HG02588 (cell line): ENCODE measurements at regions not wholly inside any gene's neighbourhood (a gene's known extent, or its start where the extent isn't known, plus 50 kb on each side); places are given as distances from the start of the nearest gene placed in this dataset.

ENCODE experiments used
- ATAC-seq: cut with Tn5 transposase; IDR thresholded peaks from one replicate; pipeline ENCODE4 v1.9.1; 2021; ENCODE audit warnings: mild to moderate bottlenecking, moderate library complexity; ENCODE audit not compliant: unreplicated experiment

DNA sequence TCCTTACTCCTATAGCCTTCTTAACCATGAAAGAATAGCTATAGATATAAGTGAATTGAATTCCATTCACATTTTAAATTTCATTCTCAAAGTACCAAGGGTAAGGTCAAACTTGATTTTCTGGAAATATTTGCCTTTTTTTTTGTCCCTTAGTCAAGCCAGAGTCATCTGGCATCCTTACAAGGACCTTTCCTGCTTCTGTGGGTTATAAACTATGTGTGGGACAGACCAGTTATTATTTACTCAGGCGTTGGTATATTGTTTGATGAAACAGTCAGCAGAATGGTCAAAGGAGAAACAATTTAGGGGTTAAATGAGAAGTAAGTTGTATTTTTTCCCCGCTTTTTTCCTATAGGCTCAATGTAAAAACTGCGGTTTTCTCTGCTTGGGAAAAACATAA, 1103.2 kb upstream of the ZEB2 start:
- no peak for ATAC-seq

DNA sequence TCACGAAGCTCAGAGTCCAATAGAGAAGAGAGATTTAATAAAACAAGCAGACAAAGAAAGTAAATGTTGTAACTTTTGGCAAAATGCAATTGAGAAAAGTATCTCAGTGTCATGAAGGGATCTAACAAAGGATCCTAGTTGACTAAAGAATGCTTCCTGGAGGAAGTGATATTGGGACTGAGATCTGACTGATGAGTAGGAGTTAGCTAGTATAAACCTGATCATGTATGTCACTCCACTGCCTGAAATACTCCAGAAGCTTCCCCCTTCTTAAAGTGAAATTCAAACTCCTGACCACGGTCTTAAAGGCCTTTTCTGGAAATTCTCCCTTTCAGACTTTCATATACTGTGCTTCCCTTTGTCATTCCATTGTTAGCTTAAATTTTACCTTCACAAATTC, 1102.4 kb upstream of the ZEB2 start:
- ATAC-seq: no peak

DNA sequence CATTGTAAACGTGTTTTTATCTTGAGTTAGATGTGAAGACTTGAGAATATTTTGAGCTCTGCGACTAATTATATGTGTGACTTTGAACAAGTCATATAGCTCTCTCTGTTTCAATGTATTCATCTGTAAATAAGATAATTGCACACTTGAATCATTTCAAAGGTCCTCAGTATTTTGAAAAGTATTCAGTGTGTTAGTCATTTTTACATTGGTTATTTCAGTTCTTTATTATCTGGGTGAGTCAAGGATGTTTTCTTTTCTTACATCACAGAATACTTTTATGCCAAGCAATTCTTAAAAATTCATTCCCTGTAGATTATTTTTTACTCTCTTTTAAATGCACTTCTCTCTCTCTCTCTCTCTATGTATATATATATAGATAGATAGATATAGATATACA, 1098.0 kb upstream of the ZEB2 start:
- no peak for ATAC-seq

DNA sequence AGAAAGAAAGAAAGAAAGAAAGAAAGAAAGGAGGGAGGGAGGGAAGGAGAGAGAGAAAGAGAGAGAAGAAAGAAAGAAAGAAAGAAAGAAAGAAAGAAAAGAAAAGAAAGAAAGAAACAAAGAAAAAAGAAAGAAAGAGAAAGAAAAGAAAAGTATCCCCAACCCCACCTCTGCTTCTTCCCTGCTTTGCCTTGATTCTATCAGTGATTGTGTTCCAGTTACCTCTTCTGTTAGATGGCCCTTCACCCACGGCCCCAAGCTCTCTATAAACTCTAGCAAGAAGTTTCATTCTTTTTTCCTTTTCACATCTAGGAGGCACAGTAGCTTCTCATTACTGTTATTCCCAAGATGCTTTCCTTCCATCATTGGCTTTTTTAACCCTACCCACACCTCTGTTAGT, 1097.5 kb upstream of the ZEB2 start:
- no peak for ATAC-seq

DNA sequence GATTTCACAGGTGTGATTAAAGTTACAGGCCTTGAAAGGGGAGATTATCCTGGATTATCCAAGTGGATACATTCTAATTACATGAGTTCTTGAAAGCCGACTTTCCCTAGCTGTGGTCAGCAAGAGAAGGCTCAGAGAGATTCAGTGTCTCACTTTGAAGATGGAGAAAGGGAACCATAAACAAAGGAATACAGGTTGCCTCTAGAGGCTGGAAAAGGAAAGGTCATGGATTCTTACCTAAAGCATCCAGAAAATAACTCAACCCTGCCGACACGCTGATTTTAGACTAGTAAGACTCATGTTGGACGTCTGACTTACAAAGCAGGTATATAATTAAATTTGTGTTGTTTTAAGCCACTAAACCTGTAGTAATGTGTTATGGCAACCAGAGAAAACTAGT, 1095.7 kb upstream of the ZEB2 start:
- no peak for ATAC-seq

DNA sequence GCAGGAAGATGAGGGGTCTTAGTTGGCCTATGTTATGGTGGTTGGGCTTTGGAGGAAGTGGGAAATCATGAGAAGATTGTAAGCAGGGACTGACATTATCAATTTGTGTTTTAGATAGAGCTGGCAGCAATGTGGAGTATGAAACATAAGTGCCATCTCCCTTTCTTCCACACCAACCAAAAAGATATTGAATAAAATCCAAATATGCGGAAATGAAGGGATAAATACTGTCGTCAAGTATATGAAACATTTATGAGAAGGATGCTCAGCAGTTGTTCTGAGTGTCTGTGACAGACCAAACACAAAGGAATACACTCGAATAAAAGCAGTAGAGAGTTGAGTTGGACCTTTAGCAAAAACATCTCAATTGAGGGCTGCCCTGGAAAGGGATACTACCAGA, 1090.0 kb upstream of the ZEB2 start:
- no peak for ATAC-seq

DNA sequence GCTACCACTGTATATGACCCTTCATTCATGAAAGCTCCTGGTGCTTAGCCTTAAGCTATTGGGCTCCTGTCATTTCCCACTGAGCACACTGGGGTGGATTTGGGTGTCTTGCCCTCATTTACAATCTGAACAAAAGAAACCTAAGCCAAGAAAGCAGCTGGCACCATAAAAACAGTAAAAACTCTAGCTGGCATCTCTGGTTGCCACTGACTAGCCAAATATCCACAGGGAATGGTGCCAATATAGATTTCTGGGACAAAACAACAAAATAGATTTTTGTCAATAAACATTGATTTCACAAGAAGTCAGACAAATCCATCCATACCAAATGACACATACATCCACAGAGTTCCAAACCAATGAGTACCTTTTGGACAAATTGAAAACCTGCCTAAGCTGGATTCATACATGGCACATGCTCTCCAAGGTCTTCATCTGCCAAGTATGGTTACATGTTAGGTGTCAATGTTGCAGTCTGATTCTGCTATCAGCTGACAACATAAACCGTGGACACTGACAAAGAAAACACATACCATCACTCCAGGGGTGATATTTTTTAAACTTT, 1081.5 kb upstream of the ZEB2 start:
- no peak for ATAC-seq

DNA sequence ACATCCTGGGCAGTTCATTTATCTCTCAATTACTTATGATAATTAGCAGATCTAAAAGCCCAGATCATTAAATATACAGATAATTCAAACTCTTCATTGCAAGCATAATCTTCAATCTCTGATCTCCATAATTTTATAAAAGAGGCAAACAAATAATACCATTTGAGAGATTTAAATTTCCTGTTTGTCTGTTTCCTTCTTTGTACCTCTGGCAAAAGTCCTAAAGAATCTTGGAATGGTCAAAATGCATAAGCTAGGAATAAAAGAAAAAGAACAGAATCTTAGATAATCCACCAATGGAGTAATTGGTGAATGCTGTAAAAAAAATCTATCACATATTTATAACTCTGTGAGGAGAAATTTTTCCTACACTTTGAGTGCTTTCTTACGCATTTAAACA, 1080.9 kb upstream of the ZEB2 start:
- no peak for ATAC-seq

DNA sequence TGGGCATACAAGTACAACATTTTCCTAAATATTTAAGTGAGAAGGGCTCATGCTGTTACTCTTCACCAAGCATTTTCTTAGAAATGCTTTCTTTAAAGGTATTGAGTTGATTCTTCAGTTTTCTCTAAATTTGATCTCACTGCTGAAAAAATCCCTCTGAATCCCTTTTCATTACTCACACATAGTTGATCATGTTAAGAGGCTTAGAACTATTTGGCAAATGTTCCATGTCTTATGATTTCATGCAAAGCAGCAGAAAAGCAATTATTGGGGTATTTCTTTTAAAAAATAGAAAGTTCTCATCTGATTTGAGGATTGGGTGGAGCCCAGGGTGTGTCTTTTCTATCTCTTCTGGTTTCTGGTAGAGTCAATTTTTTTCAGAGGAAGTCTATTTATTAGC, 1079.8 kb upstream of the ZEB2 start:
- ATAC-seq: no peak

DNA sequence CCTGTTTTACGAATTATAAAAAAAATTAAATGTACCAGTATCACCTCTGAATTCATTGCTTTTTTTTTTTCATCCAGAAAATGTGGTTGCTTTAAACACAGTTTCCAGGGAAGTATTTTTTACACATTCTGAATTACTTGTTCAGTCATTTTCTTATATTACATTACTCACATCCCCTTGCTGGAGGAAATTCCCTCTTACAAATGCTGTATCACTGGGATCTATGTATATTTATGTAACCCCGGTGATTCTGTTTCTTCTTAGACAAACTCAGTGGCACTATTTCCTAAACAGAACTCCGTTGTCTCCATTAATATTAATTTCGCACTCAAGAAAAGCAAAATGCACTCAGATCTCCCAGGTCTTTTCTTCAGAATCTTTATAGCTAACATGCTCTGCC, 1078.5 kb upstream of the ZEB2 start:
- no peak for ATAC-seq

DNA sequence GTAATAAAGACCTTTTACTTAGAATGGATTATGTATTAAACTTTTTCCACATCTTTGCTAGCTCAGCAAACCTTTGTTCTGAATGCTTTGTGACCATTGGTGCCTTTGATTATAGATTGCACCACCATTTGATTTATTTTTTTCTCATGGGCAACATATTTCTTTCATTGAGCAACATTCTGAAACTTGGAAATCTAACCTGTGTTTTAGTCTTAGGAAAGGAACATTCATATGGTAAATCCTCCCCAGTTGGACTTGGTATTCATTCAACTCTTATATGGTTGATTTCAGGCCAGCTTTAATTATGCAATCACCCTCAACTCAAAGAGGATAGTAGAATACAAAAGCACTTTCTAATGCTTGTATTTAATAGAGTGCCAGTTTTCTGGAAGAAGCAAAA, 1077.9 kb upstream of the ZEB2 start:
- ATAC-seq: no peak

DNA sequence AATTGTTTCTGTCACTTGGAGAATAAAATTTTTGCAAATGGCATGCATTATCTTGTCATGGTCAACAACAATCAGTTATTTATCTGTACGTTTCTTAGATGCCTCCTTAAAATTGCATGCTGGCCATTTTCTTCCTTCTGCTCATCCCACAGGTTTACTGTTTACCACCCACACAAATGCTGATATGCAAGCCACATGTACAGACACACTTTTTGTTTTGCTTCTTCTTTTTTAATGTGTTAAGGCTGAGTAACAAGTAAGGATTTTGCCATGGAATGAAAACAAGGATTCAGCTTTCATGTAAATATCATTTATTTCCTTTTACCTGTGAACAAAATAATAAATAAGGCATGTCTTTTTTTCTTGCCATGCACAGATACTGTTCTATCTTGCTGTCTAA, 1077.1 kb upstream of the ZEB2 start:
- ATAC-seq: no peak

DNA sequence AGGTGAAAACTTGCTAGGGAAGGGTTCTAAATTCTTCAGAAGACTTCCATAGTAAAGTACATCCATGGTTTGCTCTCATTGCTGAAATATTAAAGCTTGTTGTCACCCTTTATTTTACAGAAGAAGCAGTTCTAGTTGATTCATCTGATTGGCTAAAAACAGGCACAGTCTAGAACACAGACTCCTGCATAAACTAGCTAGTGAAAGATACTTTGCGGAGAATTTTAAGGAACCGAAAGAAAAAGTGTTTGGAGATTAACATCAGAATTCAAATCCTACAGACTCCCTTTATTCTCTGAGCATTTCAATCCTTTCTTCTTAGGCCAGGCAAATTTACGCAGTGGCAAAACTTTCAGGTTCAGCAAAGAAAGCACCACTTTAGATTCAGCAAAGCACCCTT, 1076.5 kb upstream of the ZEB2 start:
- no peak for ATAC-seq

DNA sequence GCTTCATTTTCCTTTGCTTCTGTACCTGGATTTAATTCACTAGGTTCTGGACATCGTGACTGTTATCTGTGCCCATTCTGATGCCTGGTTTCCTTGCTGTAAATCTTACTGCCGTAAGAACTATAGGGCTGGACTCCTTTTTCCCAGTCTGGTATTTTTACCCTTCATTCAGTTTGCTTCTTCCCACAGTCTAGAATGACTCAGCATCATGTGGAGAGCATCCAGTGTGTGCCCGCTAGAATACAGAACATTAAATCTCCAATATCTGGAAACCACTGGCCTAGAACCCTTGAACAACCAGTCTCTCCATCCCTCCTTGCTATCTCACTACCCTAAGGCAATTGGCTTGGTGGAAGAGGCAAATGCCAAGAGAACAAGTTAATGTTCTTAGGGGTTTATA, 1075.4 kb upstream of the ZEB2 start:
- ATAC-seq: no peak

DNA sequence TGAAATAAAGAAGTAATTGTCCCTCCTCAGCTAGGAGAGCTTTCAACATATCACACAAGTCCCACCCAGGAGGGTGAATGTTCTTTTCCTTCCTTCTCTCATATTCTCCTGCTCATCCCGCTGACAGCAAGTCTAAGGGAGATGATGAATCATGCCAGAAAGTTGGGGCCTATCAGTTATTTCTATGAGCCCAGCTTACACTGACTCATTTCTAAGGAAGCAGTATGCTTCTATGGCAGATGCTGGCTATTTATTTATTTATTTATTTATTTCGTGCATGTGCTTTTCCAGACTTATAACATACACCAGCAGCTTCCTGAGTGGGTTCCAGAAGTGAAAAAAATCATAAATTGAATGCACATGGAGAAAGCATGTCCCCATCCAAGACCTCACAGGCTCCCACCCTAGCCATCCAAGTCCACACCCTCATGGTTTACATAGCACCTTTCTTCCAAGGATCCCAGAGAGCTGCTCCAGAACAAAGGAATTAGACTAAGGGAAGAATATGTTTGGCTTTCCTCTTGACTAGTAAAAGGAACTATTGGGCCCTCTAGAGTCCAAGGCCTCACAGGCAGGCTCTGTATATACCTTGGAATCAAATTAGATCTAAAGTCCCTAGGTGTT, 1074.2 kb upstream of the ZEB2 start:
- no peak for ATAC-seq

DNA sequence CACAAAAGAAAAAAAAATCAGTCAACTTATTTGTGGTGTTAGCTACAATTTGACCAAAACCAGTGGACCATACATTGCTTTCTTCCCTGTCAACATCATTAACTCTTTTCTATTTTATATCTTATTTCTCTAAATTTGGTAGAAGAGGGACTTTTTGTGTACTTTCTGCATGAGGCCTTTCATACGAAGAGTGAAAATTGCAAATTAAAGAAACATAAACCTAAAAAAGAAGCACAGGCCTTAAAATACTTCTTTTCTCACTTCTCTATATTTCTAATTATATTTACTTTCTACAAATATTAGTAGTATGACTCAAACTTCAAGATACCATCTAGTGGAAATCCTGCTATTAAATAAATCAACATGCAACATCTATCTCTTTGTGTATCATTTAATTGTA, 1073.4 kb upstream of the ZEB2 start:
- ATAC-seq: peak; percentile 48

DNA sequence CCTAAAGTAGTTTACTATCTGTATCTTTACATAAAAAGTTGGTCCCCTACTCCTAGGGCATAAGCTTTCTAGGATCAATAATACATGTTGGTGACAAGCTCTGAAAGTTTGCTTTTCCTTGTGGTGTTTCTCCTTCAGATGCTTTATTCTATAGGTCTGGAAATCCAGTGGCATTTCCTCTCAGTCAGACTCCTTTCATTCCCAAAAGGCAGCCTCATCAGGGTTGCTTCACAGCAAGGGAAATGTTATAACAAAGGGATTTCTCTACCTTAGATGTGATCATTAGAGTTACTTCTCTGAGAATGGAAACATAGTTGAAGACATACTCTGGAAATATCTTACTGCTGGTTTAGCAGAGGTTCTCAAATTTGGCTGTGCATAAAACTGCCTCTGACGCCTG, 1072.4 kb upstream of the ZEB2 start:
- ATAC-seq: no peak

DNA sequence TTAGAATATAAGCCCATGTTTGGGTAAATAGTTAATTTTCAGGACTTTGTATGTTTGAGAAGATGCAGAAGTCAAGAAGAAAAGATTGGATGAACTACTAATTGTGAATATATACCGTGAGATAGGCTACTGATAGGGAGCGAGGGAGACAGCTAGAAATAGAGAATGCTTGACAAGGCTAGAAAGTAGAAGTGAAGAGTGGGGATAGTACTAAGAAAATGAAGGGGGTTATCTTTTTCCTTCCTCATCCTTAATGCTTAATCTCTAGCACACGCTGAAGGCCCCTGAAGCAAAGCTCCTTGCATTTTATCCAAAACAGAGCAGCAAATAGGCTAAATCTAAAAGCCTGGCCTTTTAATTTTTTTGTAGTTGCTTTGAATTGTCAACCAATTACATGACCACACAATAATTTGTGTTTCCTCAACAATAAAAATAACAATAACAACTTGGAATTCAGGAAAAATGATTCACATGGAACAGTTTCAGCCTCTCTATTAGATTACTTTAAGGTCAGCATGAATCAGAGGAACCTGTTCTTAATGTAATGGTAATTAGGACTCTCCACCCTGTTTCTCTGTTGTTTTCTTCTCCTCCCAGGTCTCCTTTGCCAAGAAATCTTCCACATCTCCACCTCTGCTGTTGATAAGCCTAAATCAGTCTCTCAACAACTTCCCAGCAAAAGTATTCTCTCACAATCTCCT, 1071.3 kb upstream of the ZEB2 start:
- ATAC-seq: no peak

DNA sequence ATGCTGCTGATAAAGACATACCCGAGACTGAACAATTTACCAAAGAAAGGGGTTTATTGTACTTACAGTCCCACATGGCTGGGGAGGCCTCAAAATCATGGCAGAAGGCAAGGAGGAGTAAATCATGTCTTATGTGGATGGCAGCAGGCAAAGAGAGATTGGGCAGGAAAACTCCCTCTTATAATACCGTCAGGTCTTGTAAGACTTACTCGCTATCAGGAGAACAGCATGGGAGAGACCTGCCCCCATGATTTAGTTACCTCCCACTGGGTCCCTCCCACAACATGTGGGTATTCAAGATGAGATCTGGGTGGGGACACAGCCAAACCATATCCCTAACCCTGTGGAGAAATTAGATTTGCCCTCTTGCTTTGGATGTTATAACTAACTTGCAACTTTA, 1068.0 kb upstream of the ZEB2 start:
- ATAC-seq: no peak

DNA sequence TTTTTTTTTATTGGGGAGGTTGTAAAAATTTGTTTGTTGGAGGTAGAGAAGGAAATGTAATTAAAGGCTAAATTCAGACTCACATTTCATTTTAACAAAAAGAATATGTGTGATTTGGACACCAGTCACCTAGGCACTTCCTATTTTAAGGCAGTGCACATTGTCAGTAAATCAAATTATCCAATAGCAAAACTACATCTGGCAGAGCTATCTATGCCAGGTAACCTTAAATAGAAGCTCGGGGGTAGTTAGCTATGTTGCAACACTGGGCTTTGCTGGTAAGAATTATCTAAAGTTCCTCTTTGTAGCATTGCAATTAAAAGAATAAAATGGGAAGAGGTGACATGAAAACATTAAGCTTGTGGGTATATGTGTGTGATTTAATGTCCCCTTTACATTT, 1064.4 kb upstream of the ZEB2 start:
- ATAC-seq: no peak

DNA sequence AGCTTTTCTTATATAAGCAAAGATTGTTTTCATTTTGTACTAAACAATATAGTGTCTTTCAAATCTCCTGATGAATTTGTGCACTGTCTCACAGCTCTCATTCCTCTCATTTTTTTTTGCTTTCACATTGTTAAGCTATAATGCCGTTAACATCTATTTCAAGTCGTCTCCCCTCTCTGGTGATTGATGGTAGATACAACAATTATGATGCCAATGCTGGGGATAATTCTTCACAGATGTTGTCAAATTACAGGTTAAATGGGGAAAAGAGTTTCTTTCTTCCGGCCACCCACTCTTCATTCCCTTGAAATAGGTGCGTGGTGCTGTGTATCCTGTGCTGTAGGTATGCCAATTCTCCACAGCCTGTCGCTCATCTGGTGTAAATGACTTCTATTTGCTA, 1053.7 kb upstream of the ZEB2 start:
- no peak for ATAC-seq

DNA sequence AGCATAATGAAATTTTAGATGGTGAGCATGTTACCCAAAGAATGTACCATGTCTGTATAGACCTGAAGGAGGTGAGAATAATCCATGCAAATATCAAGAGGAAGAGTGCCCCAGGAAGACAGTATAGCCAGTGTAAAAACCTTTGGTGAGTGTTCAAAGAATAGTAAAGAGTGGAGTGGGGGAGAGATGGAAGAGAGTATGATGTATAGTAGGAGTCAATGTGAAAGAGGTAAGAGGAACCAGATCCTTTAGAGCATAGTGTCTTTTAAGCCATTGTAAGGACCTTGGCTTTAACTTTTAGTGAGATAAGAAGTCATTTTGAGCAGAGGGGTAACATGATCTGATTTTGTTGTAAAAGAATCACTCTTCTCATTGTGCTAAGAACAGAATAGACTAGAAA, 1052.3 kb upstream of the ZEB2 start:
- no peak for ATAC-seq

DNA sequence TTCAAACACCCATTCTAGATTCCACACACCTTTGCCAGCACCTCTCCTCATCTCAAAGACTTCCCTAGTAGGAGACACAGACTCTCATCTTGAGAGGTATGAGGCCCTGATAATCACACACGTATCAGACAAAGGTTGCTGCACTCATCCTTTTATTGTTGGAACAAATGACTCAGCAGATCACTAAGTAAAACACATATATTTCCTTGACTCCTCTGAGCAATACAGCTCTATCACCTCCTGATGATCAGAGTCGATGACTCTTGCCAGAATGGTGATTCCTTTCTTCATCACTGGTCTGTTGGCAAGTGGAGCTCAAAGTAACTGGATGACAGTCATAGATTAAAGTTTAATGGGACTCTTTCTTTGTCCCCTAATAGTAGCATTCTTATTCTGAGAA, 1049.2 kb upstream of the ZEB2 start:
- ATAC-seq: no peak
